ENCODE measurements at regions not wholly inside any gene's neighbourhood (a gene's known extent, or its start where the extent isn't known, plus 50 kb on each side); places are given as distances from the start of the nearest gene placed in this dataset.

DNA sequence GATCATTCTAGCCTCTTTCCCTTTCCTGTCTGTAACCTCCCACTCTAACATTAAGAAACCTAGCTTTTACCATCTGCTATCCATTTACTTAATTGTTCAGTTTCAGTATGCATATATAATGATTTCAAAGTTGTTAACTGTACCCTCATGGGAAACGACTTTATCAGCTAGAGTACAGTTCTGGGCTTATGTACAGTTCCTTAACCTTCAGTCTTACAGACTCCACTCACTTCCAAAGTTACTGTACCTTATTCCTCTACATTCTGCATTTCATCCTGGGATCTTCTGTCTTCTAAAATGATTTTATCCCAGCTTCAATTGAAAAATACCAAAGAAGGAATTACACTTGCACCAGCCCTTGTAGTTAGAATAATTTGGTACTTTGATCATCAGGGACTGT, 108.7 kb upstream of the KCNE2 start (continued):
- TF ChIP-seq ZNF114 (tag by site-specific recombination; IDR thresholded peaks at IDR 0.05): no peak
- no peak for TF ChIP-seq ZNF830 (tag by site-specific recombination; IDR thresholded peaks at IDR 0.05; ENCODE audit: low read depth)
- peak; percentile 73; the same call in 1 of the 2 replicates for TF ChIP-seq TRIM28 (IDR thresholded peaks at IDR 0.05; ENCODE audit: borderline replicate concordance, low read length)
- no peak for TF ChIP-seq ZNF112 (tag by site-specific recombination; IDR thresholded peaks at IDR 0.05)

DNA sequence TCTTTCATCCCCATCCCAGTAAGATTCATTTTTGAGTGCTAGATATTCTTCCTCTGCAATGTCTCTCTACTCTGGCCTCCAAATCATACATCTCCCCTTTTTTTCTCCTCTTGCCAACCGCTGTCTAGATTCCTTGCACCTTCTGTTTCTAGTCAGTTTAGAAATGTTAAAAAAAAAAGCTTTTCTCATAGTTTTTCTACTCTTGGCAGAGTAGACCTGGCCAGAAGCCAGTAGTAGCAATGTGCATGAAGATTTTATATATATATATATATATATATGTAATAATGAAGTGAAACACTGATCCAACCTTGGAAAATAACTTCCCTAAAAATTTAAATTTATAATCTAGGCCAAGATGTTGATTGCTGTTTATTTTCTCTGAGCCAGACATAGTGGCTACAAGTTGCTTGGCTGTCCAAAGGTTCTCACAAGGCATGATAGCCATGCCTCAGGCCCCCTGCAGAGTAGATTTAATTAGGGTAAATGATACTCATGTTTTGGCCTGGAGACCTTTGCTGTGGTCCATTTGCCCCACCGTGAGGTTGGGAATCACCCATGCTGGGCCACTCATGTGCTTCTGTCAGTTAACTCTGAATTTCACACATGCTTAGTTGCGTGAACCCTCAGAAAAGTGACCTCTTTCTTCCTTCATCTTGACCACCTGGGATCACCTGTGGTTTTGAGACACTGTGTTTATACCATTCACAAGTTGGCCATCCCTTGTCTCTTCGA, 103.4 kb upstream of the KCNE2 start:
- peak; percentile 53; the same call in 1 of the 2 replicates for TF ChIP-seq GLIS1 (tag by site-specific recombination; IDR thresholded peaks at IDR 0.05)
- no peak for TF ChIP-seq ZNF19 (tag by site-specific recombination; IDR thresholded peaks at IDR 0.05; ENCODE audit: low read depth)
- no peak for TF ChIP-seq SP2 (tag by site-specific recombination; IDR thresholded peaks at IDR 0.05)
- Histone ChIP-seq H3K4me3 (ENCODE audit: low read depth, low read length) (no peak overlapping the region), H3K27ac (ENCODE audit: extremely low read depth, low read depth, low read length) (no peak overlapping the region), H3K36me3 (ENCODE audit: control insufficient read depth in 2 of 2, insufficient read depth in 1 of 2, low read length in 2 of 2) (no peaks in the 10 kb centered on the region), H3K4me1 (ENCODE audit: control insufficient read depth, insufficient read depth, low read length) (no peaks in the 10 kb centered on the region), H3K9me3 (ENCODE audit: control insufficient read depth, insufficient read depth, low read depth, low read length) (peaks cover 1% of the 10 kb centered on the region; the same call in 1 of the 2 replicates)
- ChIA-PET POLR2A (no interaction called here), CTCF (no interaction called here)

DNA sequence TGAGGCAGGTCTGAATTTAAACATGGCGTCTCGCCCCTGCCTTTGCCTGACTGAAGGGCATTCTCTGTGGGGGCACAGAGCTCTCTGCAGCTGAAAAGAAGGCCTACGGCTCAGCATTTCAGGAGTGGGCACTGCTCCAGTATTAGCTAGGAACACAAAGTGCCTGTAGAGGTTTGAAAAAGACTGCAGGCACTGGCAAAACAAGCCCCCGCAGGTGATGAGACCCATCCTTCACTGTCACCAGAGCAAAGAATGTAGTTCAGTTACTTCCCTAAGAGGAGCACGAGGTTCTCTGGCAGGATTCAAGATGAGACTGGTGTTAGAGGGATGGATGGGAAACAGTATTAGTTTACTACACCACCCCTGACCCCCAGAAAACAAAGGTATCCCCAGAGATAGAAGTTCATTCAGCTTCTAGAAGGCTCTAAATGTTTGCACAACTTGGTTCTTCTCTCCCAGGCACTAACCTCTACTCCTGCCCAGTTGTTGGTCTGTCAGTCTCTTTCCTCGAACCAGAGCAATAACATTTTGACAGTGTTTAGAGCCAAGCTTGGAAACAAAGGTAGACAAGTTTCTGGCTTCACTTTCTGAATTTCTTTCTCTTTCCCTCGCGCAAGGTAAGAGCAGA, 101.9 kb upstream of the KCNE2 start:
- ChIA-PET POLR2A (no interaction called here), CTCF (no interaction called here)

DNA sequence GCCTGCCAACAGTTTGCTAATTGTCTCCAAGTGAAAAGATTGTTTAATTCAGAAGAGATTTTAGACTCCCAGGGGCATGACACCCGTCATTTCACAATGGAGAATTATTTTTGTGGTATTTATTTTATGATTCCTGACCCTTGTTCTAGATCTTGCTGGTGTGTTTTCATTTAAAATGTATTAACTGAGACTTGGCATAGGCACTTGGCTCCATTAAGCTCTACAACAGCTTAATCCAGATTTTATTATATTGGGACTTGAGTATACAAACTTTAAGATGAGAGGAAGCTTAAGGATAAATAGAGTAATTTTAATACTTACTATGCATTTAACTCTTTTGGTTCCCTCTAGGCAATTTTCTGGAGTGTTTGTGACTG, 101.3 kb upstream of the KCNE2 start:
- H3K9me3 ChIP-seq (ENCODE audit: control insufficient read depth, insufficient read depth, low read depth, low read length): no peaks in the 10 kb centered on the region
- no peak for TF ChIP-seq OSR2 (tag by site-specific recombination; IDR thresholded peaks at IDR 0.05)
- TF ChIP-seq, protein P1, sequence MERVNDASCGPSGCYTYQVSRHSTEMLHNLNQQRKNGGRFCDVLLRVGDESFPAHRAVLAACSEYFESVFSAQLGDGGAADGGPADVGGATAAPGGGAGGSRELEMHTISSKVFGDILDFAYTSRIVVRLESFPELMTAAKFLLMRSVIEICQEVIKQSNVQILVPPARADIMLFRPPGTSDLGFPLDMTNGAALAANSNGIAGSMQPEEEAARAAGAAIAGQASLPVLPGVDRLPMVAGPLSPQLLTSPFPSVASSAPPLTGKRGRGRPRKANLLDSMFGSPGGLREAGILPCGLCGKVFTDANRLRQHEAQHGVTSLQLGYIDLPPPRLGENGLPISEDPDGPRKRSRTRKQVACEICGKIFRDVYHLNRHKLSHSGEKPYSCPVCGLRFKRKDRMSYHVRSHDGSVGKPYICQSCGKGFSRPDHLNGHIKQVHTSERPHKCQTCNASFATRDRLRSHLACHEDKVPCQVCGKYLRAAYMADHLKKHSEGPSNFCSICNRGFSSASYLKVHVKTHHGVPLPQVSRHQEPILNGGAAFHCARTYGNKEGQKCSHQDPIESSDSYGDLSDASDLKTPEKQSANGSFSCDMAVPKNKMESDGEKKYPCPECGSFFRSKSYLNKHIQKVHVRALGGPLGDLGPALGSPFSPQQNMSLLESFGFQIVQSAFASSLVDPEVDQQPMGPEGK (tag by site-specific recombination; IDR thresholded peaks at IDR 0.05): no peak
- no peak for TF ChIP-seq ZNF621 (tag by site-specific recombination; IDR thresholded peaks at IDR 0.05)
- TF ChIP-seq SP7 (tag by site-specific recombination; IDR thresholded peaks at IDR 0.05): no peak
- TF ChIP-seq, protein P2, sequence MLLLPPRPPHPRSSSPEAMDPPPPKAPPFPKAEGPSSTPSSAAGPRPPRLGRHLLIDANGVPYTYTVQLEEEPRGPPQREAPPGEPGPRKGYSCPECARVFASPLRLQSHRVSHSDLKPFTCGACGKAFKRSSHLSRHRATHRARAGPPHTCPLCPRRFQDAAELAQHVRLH (tag by site-specific recombination; IDR thresholded peaks at IDR 0.05): no peak
- no peak for TF ChIP-seq ZNF157 (tag by site-specific recombination; IDR thresholded peaks at IDR 0.05)
- no peak for TF ChIP-seq MYNN (tag by site-specific recombination; IDR thresholded peaks at IDR 0.05; ENCODE audit: borderline replicate concordance)
- TF ChIP-seq, protein P3, sequence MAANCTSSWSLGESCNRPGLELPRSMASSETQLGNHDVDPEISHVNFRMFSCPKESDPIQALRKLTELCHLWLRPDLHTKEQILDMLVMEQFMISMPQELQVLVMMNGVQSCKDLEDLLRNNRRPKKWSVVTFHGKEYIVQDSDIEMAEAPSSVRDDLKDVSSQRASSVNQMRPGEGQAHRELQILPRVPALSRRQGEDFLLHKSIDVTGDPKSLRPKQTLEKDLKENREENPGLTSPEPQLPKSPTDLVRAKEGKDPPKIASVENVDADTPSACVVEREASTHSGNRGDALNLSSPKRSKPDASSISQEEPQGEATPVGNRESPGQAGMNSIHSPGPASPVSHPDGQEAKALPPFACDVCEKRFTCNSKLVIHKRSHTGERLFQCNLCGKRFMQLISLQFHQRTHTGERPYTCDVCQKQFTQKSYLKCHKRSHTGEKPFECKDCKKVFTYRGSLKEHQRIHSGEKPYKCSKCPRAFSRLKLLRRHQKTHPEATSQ (tag by site-specific recombination; IDR thresholded peaks at IDR 0.05): no peak
- TF ChIP-seq ZNF114 (tag by site-specific recombination; IDR thresholded peaks at IDR 0.05): no peak
- TF ChIP-seq, protein P4, sequence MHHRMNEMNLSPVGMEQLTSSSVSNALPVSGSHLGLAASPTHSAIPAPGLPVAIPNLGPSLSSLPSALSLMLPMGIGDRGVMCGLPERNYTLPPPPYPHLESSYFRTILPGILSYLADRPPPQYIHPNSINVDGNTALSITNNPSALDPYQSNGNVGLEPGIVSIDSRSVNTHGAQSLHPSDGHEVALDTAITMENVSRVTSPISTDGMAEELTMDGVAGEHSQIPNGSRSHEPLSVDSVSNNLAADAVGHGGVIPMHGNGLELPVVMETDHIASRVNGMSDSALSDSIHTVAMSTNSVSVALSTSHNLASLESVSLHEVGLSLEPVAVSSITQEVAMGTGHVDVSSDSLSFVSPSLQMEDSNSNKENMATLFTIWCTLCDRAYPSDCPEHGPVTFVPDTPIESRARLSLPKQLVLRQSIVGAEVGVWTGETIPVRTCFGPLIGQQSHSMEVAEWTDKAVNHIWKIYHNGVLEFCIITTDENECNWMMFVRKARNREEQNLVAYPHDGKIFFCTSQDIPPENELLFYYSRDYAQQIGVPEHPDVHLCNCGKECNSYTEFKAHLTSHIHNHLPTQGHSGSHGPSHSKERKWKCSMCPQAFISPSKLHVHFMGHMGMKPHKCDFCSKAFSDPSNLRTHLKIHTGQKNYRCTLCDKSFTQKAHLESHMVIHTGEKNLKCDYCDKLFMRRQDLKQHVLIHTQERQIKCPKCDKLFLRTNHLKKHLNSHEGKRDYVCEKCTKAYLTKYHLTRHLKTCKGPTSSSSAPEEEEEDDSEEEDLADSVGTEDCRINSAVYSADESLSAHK (tag by site-specific recombination; IDR thresholded peaks at IDR 0.05): no peak
- TF ChIP-seq ZBTB7A (tag by site-specific recombination; IDR thresholded peaks at IDR 0.05; ENCODE audit: low read depth): no peak
- no peak for TF ChIP-seq ZNF585B (tag by site-specific recombination; IDR thresholded peaks at IDR 0.05)

More for the DNA sequence above, 101.9 kb upstream of the KCNE2 start:
- Histone ChIP-seq H3K9me3 (ENCODE audit: control insufficient read depth, insufficient read depth, low read depth, low read length) (no peaks in the 10 kb centered on the region), H3K4me3 (ENCODE audit: low read depth, low read length) (no peak overlapping the region), H3K27ac (ENCODE audit: extremely low read depth, low read depth, low read length) (no peak overlapping the region), H3K4me1 (ENCODE audit: control insufficient read depth, insufficient read depth, low read length) (no peaks in the 10 kb centered on the region), H3K36me3 (ENCODE audit: control insufficient read depth in 2 of 2, insufficient read depth in 1 of 2, low read length in 2 of 2) (no peaks in the 10 kb centered on the region)
- TF ChIP-seq SP7 (tag by site-specific recombination; IDR thresholded peaks at IDR 0.05): no peak
- no peak for TF ChIP-seq ZNF48 (tag by site-specific recombination; IDR thresholded peaks at IDR 0.05)
- TF ChIP-seq WT1 (tag by site-specific recombination; IDR thresholded peaks at IDR 0.05): no peak
- TF ChIP-seq, protein P5, sequence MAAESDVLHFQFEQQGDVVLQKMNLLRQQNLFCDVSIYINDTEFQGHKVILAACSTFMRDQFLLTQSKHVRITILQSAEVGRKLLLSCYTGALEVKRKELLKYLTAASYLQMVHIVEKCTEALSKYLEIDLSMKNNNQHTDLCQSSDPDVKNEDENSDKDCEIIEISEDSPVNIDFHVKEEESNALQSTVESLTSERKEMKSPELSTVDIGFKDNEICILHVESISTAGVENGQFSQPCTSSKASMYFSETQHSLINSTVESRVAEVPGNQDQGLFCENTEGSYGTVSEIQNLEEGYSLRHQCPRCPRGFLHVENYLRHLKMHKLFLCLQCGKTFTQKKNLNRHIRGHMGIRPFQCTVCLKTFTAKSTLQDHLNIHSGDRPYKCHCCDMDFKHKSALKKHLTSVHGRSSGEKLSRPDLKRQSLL (tag by site-specific recombination; IDR thresholded peaks at IDR 0.05): no peak
- TF ChIP-seq ZNF560 (tag by site-specific recombination; IDR thresholded peaks at IDR 0.05; ENCODE audit: borderline replicate concordance): no peak
- TF ChIP-seq ZNF792 (tag by site-specific recombination; IDR thresholded peaks at IDR 0.05): no peak
- TF ChIP-seq ZBTB8A (tag by site-specific recombination; IDR thresholded peaks at IDR 0.05): no peak
- TF ChIP-seq SCRT1 (tag by site-specific recombination; IDR thresholded peaks at IDR 0.05; ENCODE audit: borderline replicate concordance): no peak
- TF ChIP-seq ZBTB1 (tag by site-specific recombination; IDR thresholded peaks at IDR 0.05): no peak
- no peak for TF ChIP-seq ZNF76 (tag by site-specific recombination; IDR thresholded peaks at IDR 0.05; ENCODE audit: borderline replicate concordance, low read depth)

More for the DNA sequence above, 101.3 kb upstream of the KCNE2 start:
- Histone ChIP-seq H3K4me1 (ENCODE audit: control insufficient read depth, insufficient read depth, low read length) (no peaks in the 10 kb centered on the region), H3K27ac (ENCODE audit: extremely low read depth, low read depth, low read length) (no peak overlapping the region), H3K36me3 (ENCODE audit: control insufficient read depth in 2 of 2, insufficient read depth in 1 of 2, low read length in 2 of 2) (no peaks in the 10 kb centered on the region), H3K4me3 (ENCODE audit: low read depth, low read length) (no peak overlapping the region)
- CTCF ChIA-PET: interaction anchor here (0.7 kb wide), 1 partner anchor 97 kb away, joined by 3 read pairs; no protein-coding TSS in a partner anchor
- POLR2A ChIA-PET: no interaction called here
